H9 (cell line): ENCODE measurements at regions not wholly inside any gene's neighbourhood (a gene's known extent, or its start where the extent isn't known, plus 50 kb on each side); places are given as distances from the start of the nearest gene placed in this dataset.

ENCODE experiments used
- DNase-seq: peaks from one replicate; pipeline ENCODE4 v3.0.0-alpha.2; 2017
- H2AFZ ChIP-seq: one replicate; pipeline ENCODE4 v1.6.1; 2013; ENCODE audit warnings: mild to moderate bottlenecking, low read length, control low read depth, moderate library complexity
- H2AK5ac ChIP-seq: 2 replicates; pipeline ENCODE4 v1.6.1; 2013; ENCODE audit warnings: low read length, control low read depth, mixed read lengths; ENCODE audit not compliant: insufficient read length
- H2BK120ac ChIP-seq: one replicate; pipeline ENCODE4 v1.6.1; 2013; ENCODE audit warnings: low read depth, mild to moderate bottlenecking, low read length, control low read depth, inconsistent platforms; ENCODE audit not compliant: poor library complexity, severe bottlenecking
- H2BK12ac ChIP-seq: 2 replicates; pipeline ENCODE4 v1.6.1; 2013; ENCODE audit warnings: low read length, control low read depth, mixed read lengths, low read depth; ENCODE audit not compliant: insufficient read length
- H2BK15ac ChIP-seq: 2 replicates; pipeline ENCODE4 v1.6.1; 2013; ENCODE audit warnings: low read depth, low read length, control low read depth
- H2BK20ac ChIP-seq: one replicate; pipeline ENCODE4 v1.6.1; 2013; ENCODE audit warnings: low read depth, mild to moderate bottlenecking, low read length, control low read depth, inconsistent platforms; ENCODE audit not compliant: poor library complexity, severe bottlenecking
- H2BK5ac ChIP-seq: 2 replicates; pipeline ENCODE4 v1.6.1; 2013; ENCODE audit warnings: low read length, control low read depth, mixed read lengths; ENCODE audit not compliant: insufficient read length
- H3K14ac ChIP-seq: 2 replicates; pipeline ENCODE4 v1.6.1; 2013; ENCODE audit warnings: low read length, control low read depth; ENCODE audit not compliant: insufficient read depth
- H3K18ac ChIP-seq: 2 replicates; pipeline ENCODE4 v1.6.1; 2013; ENCODE audit warnings: low read depth, mild to moderate bottlenecking, mixed read lengths, low read length, control low read depth; ENCODE audit not compliant: insufficient read length
- H3K23ac ChIP-seq: 2 replicates; pipeline ENCODE4 v1.6.1; 2013; ENCODE audit warnings: low read length, control low read depth, mixed read lengths, low read depth; ENCODE audit not compliant: insufficient read length
- H3K23me2 ChIP-seq: 2 replicates; pipeline ENCODE4 v1.6.1; 2013; ENCODE audit warnings: low read depth, mild to moderate bottlenecking, mixed read lengths, low read length, control low read depth; ENCODE audit not compliant: insufficient read length, poor library complexity, severe bottlenecking
- H3K27ac ChIP-seq: 2 replicates; pipeline ENCODE4 v1.5.1; 2013; ENCODE audit warnings: low read length, control low read depth, mixed read lengths, low read depth; ENCODE audit not compliant: insufficient read length
- H3K27me3 ChIP-seq: 2 replicates; pipeline ENCODE4 v1.6.1; 2013; ENCODE audit warnings: low read length, control low read depth, inconsistent platforms; ENCODE audit not compliant: insufficient read depth
- H3K4ac ChIP-seq: 2 replicates; pipeline ENCODE4 v1.6.1; 2013; ENCODE audit warnings: low read depth, mild to moderate bottlenecking, control low read depth, inconsistent platforms, low read length, moderate library complexity
- H3K4me1 ChIP-seq: 2 replicates; pipeline ENCODE4 v1.6.1; 2013; ENCODE audit warnings: low read length, control low read depth, inconsistent platforms; ENCODE audit not compliant: insufficient read depth
- H3K4me2 ChIP-seq: 2 replicates; pipeline ENCODE4 v1.6.1; 2013; ENCODE audit warnings: low read length, control low read depth, mixed read lengths; ENCODE audit not compliant: insufficient read length, insufficient read depth
- H3K56ac ChIP-seq: 2 replicates; pipeline ENCODE4 v1.6.1; 2013; ENCODE audit warnings: low read depth, mild to moderate bottlenecking, mixed read lengths, low read length, control low read depth; ENCODE audit not compliant: insufficient read length
- H3K79me1 ChIP-seq: 2 replicates; pipeline ENCODE4 v1.6.1; 2013; ENCODE audit warnings: low read depth, mild to moderate bottlenecking, moderate library complexity, low read length, control low read depth, inconsistent platforms; ENCODE audit not compliant: insufficient read depth, poor library complexity, severe bottlenecking
- H3K79me2 ChIP-seq: 2 replicates; pipeline ENCODE4 v1.6.1; 2013; ENCODE audit warnings: low read length, control low read depth, inconsistent platforms; ENCODE audit not compliant: insufficient read depth
- H3K9ac ChIP-seq: 2 replicates; pipeline ENCODE4 v1.6.1; 2013; ENCODE audit warnings: low read length, control low read depth, mixed read lengths; ENCODE audit not compliant: insufficient read length; ENCODE audit errors: extremely low read depth
- H3K9me3 ChIP-seq: one replicate; pipeline ENCODE4 v1.6.1; 2013; ENCODE audit warnings: low read depth, low read length, inconsistent platforms; ENCODE audit not compliant: control insufficient read depth
- H3T11ph ChIP-seq: one replicate; pipeline ENCODE4 v1.6.1; 2013; ENCODE audit warnings: mild to moderate bottlenecking, low read length, control low read depth, inconsistent platforms
- H4K20me1 ChIP-seq: one replicate; pipeline ENCODE4 v1.6.1; 2013; ENCODE audit not compliant: control insufficient read depth, insufficient read length, insufficient read depth
- H4K5ac ChIP-seq: 2 replicates; pipeline ENCODE4 v1.6.1; 2013; ENCODE audit warnings: low read depth, mild to moderate bottlenecking, mixed read lengths, low read length, control low read depth; ENCODE audit not compliant: insufficient read length
- H4K8ac ChIP-seq: replicated peaks from 2 replicates; pipeline ENCODE4 v1.6.1; 2013; ENCODE audit warnings: low read length, control low read depth, mixed read lengths, low read depth; ENCODE audit not compliant: insufficient read length
- H4K91ac ChIP-seq: 2 replicates; pipeline ENCODE4 v1.6.1; 2013; ENCODE audit warnings: low read depth, mild to moderate bottlenecking, moderate library complexity, mixed read lengths, low read length, control low read depth; ENCODE audit not compliant: insufficient read length
- H3K27ac Mint-ChIP-seq, 3 experiments: 2 replicates in 2 of 3; 3 replicates in 1 of 3; pipeline ENCODE4 v1.8.0; 2020 to 2021; ENCODE audit warnings: mixed read lengths in 3 of 3, mild to moderate bottlenecking in 1 of 3, moderate library complexity in 1 of 3
- H3K27me3 Mint-ChIP-seq: 2 replicates; pipeline ENCODE4 v1.8.0; 2021; ENCODE audit warnings: low read depth, mild to moderate bottlenecking, moderate library complexity, mixed read lengths
- H3K36me3 Mint-ChIP-seq, 3 experiments: 2 replicates in 2 of 3; 3 replicates in 1 of 3; pipeline ENCODE4 v1.8.0; 2020 to 2021; ENCODE audit warnings: low read depth in 3 of 3, mixed read lengths in 3 of 3; ENCODE audit not compliant: insufficient read depth in 1 of 3
- H3K4me1 Mint-ChIP-seq, 2 experiments: 2 replicates each; pipeline ENCODE4 v1.8.0; 2020; ENCODE audit warnings: mixed read lengths in 2 of 2
- H3K4me3 Mint-ChIP-seq, 2 experiments: 2 replicates in 1 of 2; 3 replicates in 1 of 2; pipeline ENCODE4 v1.8.0; 2020 to 2021; ENCODE audit warnings: mild to moderate bottlenecking in 2 of 2, mixed read lengths in 2 of 2, moderate library complexity in 1 of 2
- H3K9me3 Mint-ChIP-seq, 2 experiments: 2 replicates in 1 of 2; 3 replicates in 1 of 2; pipeline ENCODE4 v1.8.0; 2020; ENCODE audit warnings: mild to moderate bottlenecking in 2 of 2, mixed read lengths in 2 of 2, moderate library complexity in 1 of 2
- WGBS: extraction: QIAGEN DNeasy Blood & Tissue Kit; methylation state at CpG from one replicate; pipeline ENCODE4 v1.1.7; 2013; ENCODE audit warnings: missing lambda C conversion rate, low lambda C conversion rate, mixed read lengths; ENCODE audit not compliant: insufficient read length; ENCODE audit errors: extremely low coverage; 5-methylcytosine and 5-hydroxymethylcytosine counted together
- TF ChIP-seq, protein P1 (sequence below): fragments of 200-600 bp; sonication (generic); conservative IDR thresholded peaks from 3 replicates; pipeline ENCODE4 v1.8.0; 2021; ENCODE audit warnings: antibody characterized with exemption, mild to moderate bottlenecking

GRCh38 chr1:30381671-30382365 lies 341.6 kb downstream of the MATN1 start:
- H4K8ac ChIP-seq: no peak overlapping the region
- no peak overlapping the region for H4K5ac ChIP-seq
- H3K36me3 Mint-ChIP-seq: no peaks in the 10 kb centered on the region
- H3K4me1 Mint-ChIP-seq: peaks cover 5 to 19% of the 10 kb centered on the region in 2 experiments; a peak in 3 of 4 replicates
- no peak overlapping the region for H3K9ac ChIP-seq
- H3K14ac ChIP-seq: no peak overlapping the region
- no peak overlapping the region for H2BK5ac ChIP-seq
- no peak overlapping the region for H2BK120ac ChIP-seq
- no peaks in the 10 kb centered on the region for H3K27me3 ChIP-seq
- no peak overlapping the region for H3K23ac ChIP-seq
- no peaks in the 10 kb centered on the region for H3K79me1 ChIP-seq
- no peak overlapping the region for H3K4me3 Mint-ChIP-seq
- H3K4ac ChIP-seq: no peak overlapping the region
- H3K9me3 ChIP-seq: no peaks in the 10 kb centered on the region
- H3K27me3 Mint-ChIP-seq: peaks cover 4% of the 10 kb centered on the region
- no peak overlapping the region for H3K27ac ChIP-seq
- TF ChIP-seq, protein P1, sequence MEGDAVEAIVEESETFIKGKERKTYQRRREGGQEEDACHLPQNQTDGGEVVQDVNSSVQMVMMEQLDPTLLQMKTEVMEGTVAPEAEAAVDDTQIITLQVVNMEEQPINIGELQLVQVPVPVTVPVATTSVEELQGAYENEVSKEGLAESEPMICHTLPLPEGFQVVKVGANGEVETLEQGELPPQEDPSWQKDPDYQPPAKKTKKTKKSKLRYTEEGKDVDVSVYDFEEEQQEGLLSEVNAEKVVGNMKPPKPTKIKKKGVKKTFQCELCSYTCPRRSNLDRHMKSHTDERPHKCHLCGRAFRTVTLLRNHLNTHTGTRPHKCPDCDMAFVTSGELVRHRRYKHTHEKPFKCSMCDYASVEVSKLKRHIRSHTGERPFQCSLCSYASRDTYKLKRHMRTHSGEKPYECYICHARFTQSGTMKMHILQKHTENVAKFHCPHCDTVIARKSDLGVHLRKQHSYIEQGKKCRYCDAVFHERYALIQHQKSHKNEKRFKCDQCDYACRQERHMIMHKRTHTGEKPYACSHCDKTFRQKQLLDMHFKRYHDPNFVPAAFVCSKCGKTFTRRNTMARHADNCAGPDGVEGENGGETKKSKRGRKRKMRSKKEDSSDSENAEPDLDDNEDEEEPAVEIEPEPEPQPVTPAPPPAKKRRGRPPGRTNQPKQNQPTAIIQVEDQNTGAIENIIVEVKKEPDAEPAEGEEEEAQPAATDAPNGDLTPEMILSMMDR: no peak
- H3K4me2 ChIP-seq: no peak overlapping the region
- no peak overlapping the region for H2AK5ac ChIP-seq
- no peaks in the 10 kb centered on the region for H4K20me1 ChIP-seq
- no peaks in the 10 kb centered on the region for H3K79me2 ChIP-seq
- H3K4me1 ChIP-seq: no peaks in the 10 kb centered on the region
- H2BK15ac ChIP-seq: no peak overlapping the region
- no CpG with 5 or more reads among the region's 7 CpGs for WGBS
- no peak overlapping the region for H2BK20ac ChIP-seq
- H2BK12ac ChIP-seq: no peak overlapping the region
- H3K23me2 ChIP-seq: no peaks in the 10 kb centered on the region
- H3K56ac ChIP-seq: no peak overlapping the region
- H2AFZ ChIP-seq: no peak overlapping the region
- no peak overlapping the region for H4K91ac ChIP-seq
- H3K18ac ChIP-seq: no peak overlapping the region
- DNase-seq: no peak
- no peaks in the 10 kb centered on the region for H3K9me3 Mint-ChIP-seq
- H3K27ac Mint-ChIP-seq: no peak overlapping the region
- no peak overlapping the region for H3T11ph ChIP-seq
